PC-9 (cell line): ENCODE measurements at regions not wholly inside any gene's neighbourhood (a gene's known extent, or its start where the extent isn't known, plus 50 kb on each side); places are given as distances from the start of the nearest gene placed in this dataset.

Source experiments
- BruUV-seq: library from RNA; stranded (reverse); fragments of 400-500 nt; replicated peaks from 2 replicates; lab custom pipeline; 2021; lab: Mats Ljungman, UMichigan
- CTCF ChIA-PET: fragments of 300-600 bp; sonication (Branson Sonifier 250); formaldehyde crosslinking; loops from one replicate; lab custom pipeline; 2022; ENCODE audit warnings: antibody characterized with exemption; lab: Charles Lee
- POLR2A ChIA-PET: fragments of 300-600 bp; sonication (Branson Sonifier 250); formaldehyde crosslinking; loops from one replicate; lab custom pipeline; 2022; ENCODE audit warnings: antibody characterized with exemption; ENCODE audit not compliant: unreplicated experiment; lab: Charles Lee
- DNase-seq, 2 experiments: peaks; one replicate each; pipeline versions ENCODE4 v3.0.0 to v3.0.0-alpha.2; 2015 to 2022; ENCODE audit warnings: mixed read lengths in 1 of 2
- H2AFZ ChIP-seq: fragments of 200-600 bp; sonication (generic); 2 replicates; pipeline ENCODE4 v1.8.1; 2017; ENCODE audit warnings: antibody characterized with exemption
- H3F3A ChIP-seq: fragments of 200-600 bp; sonication (generic); 2 replicates; pipeline ENCODE4 v1.8.1; 2017; ENCODE audit warnings: antibody characterized with exemption, mild to moderate bottlenecking, low read depth; ENCODE audit not compliant: insufficient read depth
- H3K27ac ChIP-seq: fragments of 200-600 bp; sonication (generic); 2 replicates; pipeline ENCODE4 v1.6.1; 2016; ENCODE audit warnings: mixed run types
- H3K27me3 ChIP-seq: fragments of 200-600 bp; sonication (generic); 2 replicates; pipeline ENCODE4 v1.6.1; 2016; ENCODE audit warnings: low read depth, mixed run types; ENCODE audit not compliant: insufficient read depth
- H3K36me3 ChIP-seq: fragments of 200-600 bp; sonication (generic); 2 replicates; pipeline ENCODE4 v1.6.1; 2016; ENCODE audit warnings: low read depth, mixed run types
- H3K4me1 ChIP-seq: fragments of 200-600 bp; sonication (generic); replicated peaks from 2 replicates; pipeline ENCODE4 v1.6.1; 2016; ENCODE audit warnings: mixed run types; ENCODE audit not compliant: insufficient read depth
- H3K4me2 ChIP-seq: fragments of 200-600 bp; sonication (generic); 2 replicates; pipeline ENCODE4 v1.6.1; 2017; ENCODE audit warnings: mixed run types
- H3K4me3 ChIP-seq: fragments of 200-600 bp; sonication (generic); 2 replicates; pipeline ENCODE4 v1.6.1; 2016; ENCODE audit warnings: mixed run types
- H3K79me2 ChIP-seq: fragments of 200-600 bp; sonication (generic); 2 replicates; pipeline ENCODE4 v1.6.1; 2017; ENCODE audit warnings: low read depth, mixed run types
- H3K9me2 ChIP-seq: fragments of 200-600 bp; sonication (generic); 2 replicates; pipeline ENCODE4 v1.8.1; 2017; ENCODE audit warnings: mild to moderate bottlenecking; ENCODE audit not compliant: insufficient read depth
- H3K9me3 ChIP-seq: fragments of 200-600 bp; sonication (generic); 2 replicates; pipeline ENCODE4 v1.8.1; 2016; ENCODE audit warnings: low read depth; ENCODE audit not compliant: insufficient read depth
- H4K20me1 ChIP-seq: fragments of 200-600 bp; sonication (generic); 2 replicates; pipeline ENCODE4 v1.8.1; 2017; ENCODE audit not compliant: insufficient read depth
- EZH2 ChIP-seq: fragments of 200-600 bp; sonication (generic); IDR thresholded peaks from 2 replicates; pipeline ENCODE4 v1.8.0; 2017; ENCODE audit warnings: antibody characterized with exemption, low read depth
- intact Hi-C: fragments of 100-400 bp; cut with micrococcal nuclease; formaldehyde crosslinking; loops from one replicate; pipeline ENCODE4 v1.10.0; 2022; ENCODE audit not compliant: unreplicated experiment
- TF ChIP-seq, protein P1 (sequence below): fragments of 200-600 bp; sonication (generic); conservative IDR thresholded peaks from 2 replicates; pipeline ENCODE4 v1.6.1; 2017; ENCODE audit warnings: mixed run types, antibody characterized with exemption, mild to moderate bottlenecking, moderate library complexity

DNA sequence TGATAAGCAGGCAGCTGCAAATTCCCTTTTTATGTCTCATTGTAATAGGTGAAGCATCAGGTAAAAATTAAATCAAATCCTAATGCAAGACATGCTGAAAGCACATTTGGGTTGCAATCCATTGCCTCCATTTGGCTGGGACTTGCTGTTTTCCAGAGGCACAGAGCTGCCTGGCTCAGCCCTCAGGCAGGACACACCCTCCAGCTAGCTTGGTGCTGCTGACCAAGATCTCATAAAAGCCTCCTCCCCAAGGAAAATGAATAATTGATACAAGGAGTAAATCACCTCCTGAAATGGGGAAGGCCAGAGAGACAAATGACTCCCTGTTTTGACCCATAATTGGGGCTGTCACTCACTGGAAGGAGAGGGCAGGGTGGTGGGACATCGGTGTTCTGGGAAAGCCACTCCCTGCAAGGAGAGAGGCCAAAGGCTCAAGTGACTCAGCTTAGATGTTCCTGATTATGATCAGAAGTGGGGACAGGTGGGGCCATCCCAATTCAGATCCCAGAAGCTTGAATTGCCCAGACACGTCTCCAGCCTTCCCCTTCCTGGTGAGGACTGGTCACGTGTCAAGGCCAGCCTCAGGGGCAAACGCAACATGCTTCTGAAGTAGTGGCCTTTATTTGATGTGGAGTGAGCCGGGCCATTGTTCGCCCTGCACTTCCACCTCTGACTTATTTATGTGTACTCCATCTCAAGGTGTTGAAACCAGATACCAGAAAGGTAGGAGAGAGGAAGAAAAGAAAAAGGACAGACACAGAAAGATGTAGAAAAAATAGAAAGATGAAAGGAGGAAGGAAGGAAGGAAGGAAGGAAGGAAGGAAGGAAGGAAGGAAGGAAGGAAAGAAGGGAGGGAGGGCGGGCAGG lies 773.7 kb downstream of the BCL11B start:
- CTCF ChIA-PET = no interaction called here
- TF ChIP-seq, protein P1, sequence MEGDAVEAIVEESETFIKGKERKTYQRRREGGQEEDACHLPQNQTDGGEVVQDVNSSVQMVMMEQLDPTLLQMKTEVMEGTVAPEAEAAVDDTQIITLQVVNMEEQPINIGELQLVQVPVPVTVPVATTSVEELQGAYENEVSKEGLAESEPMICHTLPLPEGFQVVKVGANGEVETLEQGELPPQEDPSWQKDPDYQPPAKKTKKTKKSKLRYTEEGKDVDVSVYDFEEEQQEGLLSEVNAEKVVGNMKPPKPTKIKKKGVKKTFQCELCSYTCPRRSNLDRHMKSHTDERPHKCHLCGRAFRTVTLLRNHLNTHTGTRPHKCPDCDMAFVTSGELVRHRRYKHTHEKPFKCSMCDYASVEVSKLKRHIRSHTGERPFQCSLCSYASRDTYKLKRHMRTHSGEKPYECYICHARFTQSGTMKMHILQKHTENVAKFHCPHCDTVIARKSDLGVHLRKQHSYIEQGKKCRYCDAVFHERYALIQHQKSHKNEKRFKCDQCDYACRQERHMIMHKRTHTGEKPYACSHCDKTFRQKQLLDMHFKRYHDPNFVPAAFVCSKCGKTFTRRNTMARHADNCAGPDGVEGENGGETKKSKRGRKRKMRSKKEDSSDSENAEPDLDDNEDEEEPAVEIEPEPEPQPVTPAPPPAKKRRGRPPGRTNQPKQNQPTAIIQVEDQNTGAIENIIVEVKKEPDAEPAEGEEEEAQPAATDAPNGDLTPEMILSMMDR = no peak
- TF ChIP-seq EZH2 = no peak
- Histone ChIP-seq H3K27me3 (no peaks in the 10 kb centered on the region), H3F3A (no peaks in the 10 kb centered on the region), H4K20me1 (no peaks in the 10 kb centered on the region), H3K79me2 (no peaks in the 10 kb centered on the region), H3K36me3 (no peaks in the 10 kb centered on the region), H3K4me1 (no peaks in the 10 kb centered on the region), H2AFZ (no peak overlapping the region), H3K4me2 (no peak overlapping the region), H3K9me2 (no peaks in the 10 kb centered on the region), H3K27ac (no peak overlapping the region), H3K4me3 (no peak overlapping the region), H3K9me3 (no peaks in the 10 kb centered on the region)
- BruUV-seq = no TSS peak
- intact Hi-C loops = no loop called here
- POLR2A ChIA-PET = no interaction called here
- no peak for DNase-seq

DNA sequence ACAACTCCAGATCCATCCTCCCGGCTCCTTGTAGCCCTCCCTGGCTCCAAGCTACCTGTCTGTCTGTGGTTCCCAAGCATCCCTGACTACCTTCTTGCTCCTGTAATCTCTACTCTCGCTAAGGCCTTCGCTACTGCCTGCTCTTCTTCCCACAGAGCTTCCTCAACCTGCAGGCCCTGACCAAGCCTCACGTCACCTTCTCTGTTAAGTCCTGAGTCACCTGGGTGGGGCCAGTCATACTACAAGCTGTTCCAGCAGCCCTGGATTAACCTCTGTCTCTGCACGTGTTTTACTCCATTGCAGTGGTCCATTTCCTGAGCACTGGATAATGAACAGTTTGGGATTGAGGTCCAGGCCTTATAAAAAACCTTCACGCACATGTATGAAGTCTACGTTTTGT lies 770.7 kb downstream of the BCL11B start:
- H4K20me1 ChIP-seq = no peaks in the 10 kb centered on the region
- no peak overlapping the region for H2AFZ ChIP-seq
- H3K36me3 ChIP-seq = no peaks in the 10 kb centered on the region
- no peaks in the 10 kb centered on the region for H3K9me3 ChIP-seq
- no peak overlapping the region for H3K4me2 ChIP-seq
- no peaks in the 10 kb centered on the region for H3F3A ChIP-seq
- BruUV-seq = no TSS peak
- TF ChIP-seq, protein P1 = no peak
- no peak for TF ChIP-seq EZH2
- intact Hi-C loops = no loop called here
- CTCF ChIA-PET = no interaction called here
- DNase-seq = no peak
- POLR2A ChIA-PET = no interaction called here
- H3K27ac ChIP-seq = no peak overlapping the region
- H3K79me2 ChIP-seq = no peaks in the 10 kb centered on the region
- H3K9me2 ChIP-seq = no peaks in the 10 kb centered on the region
- H3K27me3 ChIP-seq = no peaks in the 10 kb centered on the region
- no peak overlapping the region for H3K4me3 ChIP-seq
- H3K4me1 ChIP-seq = no peaks in the 10 kb centered on the region

DNA sequence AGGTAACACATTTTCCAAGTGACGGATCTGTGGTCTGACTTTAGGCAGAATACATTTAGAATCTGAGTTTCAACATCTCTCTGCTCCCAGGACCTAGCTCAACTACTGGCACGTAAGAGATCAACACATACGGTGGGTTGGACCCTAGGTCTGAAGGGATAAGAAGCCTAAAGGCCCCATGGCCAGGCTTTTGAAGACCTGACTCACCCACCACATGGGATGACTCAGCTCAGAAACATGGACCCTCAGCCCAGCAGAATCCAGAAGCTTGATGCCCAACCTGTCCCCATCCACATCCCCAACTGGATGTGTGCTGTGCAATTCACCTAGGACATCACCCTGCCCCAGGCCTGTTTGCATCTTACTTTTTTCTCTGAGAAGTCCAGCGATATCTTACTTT lies 770.2 kb downstream of the BCL11B start:
- intact Hi-C loops = no loop called here
- no peaks in the 10 kb centered on the region for H3F3A ChIP-seq
- H3K27me3 ChIP-seq = no peaks in the 10 kb centered on the region
- H3K4me1 ChIP-seq = no peaks in the 10 kb centered on the region
- POLR2A ChIA-PET = no interaction called here
- H4K20me1 ChIP-seq = no peaks in the 10 kb centered on the region
- BruUV-seq = no TSS peak
- H3K4me3 ChIP-seq = no peak overlapping the region
- no peak for DNase-seq
- H3K9me3 ChIP-seq = no peaks in the 10 kb centered on the region
- H3K4me2 ChIP-seq = no peak overlapping the region
- TF ChIP-seq, protein P1 = no peak
- no peak for TF ChIP-seq EZH2
- H2AFZ ChIP-seq = no peak overlapping the region
- no peaks in the 10 kb centered on the region for H3K36me3 ChIP-seq
- CTCF ChIA-PET = no interaction called here
- H3K79me2 ChIP-seq = no peaks in the 10 kb centered on the region
- no peak overlapping the region for H3K27ac ChIP-seq
- no peaks in the 10 kb centered on the region for H3K9me2 ChIP-seq
